ENCODE measurements at regions not wholly inside any gene's neighbourhood (a gene's known extent, or its start where the extent isn't known, plus 50 kb on each side); places are given as distances from the start of the nearest gene placed in this dataset.

GRCh38 chr6:112988748-112989147 is 641.6 kb downstream of the RFPL4B start:
- Histone ChIP-seq H3K4me3 (no peak overlapping the region), H3K79me2 (replicated peaks; ENCODE audit: insufficient read depth) (no peaks in the 10 kb centered on the region), H3K27ac (ENCODE audit: low read depth) (no peak overlapping the region), H3K4me1 (ENCODE audit: insufficient read depth) (peaks cover 3% of the 10 kb centered on the region; the same call in 1 of the 2 replicates), H4K20me1 (replicated peaks; ENCODE audit: insufficient read depth) (no peaks in the 10 kb centered on the region), H3F3A (replicated peaks; ENCODE audit: low read depth) (no peaks in the 10 kb centered on the region), H3K9me2 (ENCODE audit: insufficient read depth) (no peaks in the 10 kb centered on the region), H3K36me3 (ENCODE audit: insufficient read depth) (no peaks in the 10 kb centered on the region), H3K27me3 (ENCODE audit: insufficient read depth) (no peaks in the 10 kb centered on the region), H2AFZ (no peak overlapping the region), H3K4me2 (no peak overlapping the region)
- TF ChIP-seq ZNF462 (CRISPR knock-in tag; IDR thresholded peaks at IDR 0.05) = no peak
- no peak for TF ChIP-seq EZH2phosphoT487 (IDR thresholded peaks at IDR 0.05; ENCODE audit: unreplicated experiment)
- TF ChIP-seq NANOG (IDR thresholded peaks at IDR 0.05; ENCODE audit: borderline replicate concordance) = no peak
- no peak for TF ChIP-seq CTCF (conservative IDR thresholded peaks at IDR 0.05; ENCODE audit: low read depth in 2 of 2)
- TF ChIP-seq CREB1 (CRISPR knock-in tag; IDR thresholded peaks at IDR 0.05; ENCODE audit: low read depth) = no peak
- no peak for TF ChIP-seq STAT1 (IDR thresholded peaks at IDR 0.05; ENCODE audit: unreplicated experiment)
- no peak for TF ChIP-seq REST (IDR thresholded peaks at IDR 0.05; ENCODE audit: unreplicated experiment)
- no peak for TF ChIP-seq ETS1 (IDR thresholded peaks at IDR 0.05)
- no peak for TF ChIP-seq JUNB (IDR thresholded peaks at IDR 0.05; ENCODE audit: unreplicated experiment)
- TF ChIP-seq POLR2AphosphoS5 (IDR thresholded peaks at IDR 0.05; ENCODE audit: low read depth) = no peak
- no peak for TF ChIP-seq ZNF331 (CRISPR knock-in tag; IDR thresholded peaks at IDR 0.05; ENCODE audit: low read depth)
- ATAC-seq = no peak
- no peak for DNase-seq (ENCODE audit: low spot score)
- no peak overlapping the region for H3K27ac Mint-ChIP-seq
- H3K9me3 Mint-ChIP-seq = no peaks in the 10 kb centered on the region
- peaks cover 4% of the 10 kb centered on the region for H3K4me1 Mint-ChIP-seq
- H3K4me3 Mint-ChIP-seq = no peak overlapping the region
- H3K27me3 Mint-ChIP-seq (ENCODE audit: insufficient read depth, low read depth, poor library complexity) = peaks cover 2% of the 10 kb centered on the region
- H3K36me3 Mint-ChIP-seq (ENCODE audit: low read depth) = no peaks in the 10 kb centered on the region
